ENCODE measurements at regions not wholly inside any gene's neighbourhood (a gene's known extent, or its start where the extent isn't known, plus 50 kb on each side); places are given as distances from the start of the nearest gene placed in this dataset.

DNA sequence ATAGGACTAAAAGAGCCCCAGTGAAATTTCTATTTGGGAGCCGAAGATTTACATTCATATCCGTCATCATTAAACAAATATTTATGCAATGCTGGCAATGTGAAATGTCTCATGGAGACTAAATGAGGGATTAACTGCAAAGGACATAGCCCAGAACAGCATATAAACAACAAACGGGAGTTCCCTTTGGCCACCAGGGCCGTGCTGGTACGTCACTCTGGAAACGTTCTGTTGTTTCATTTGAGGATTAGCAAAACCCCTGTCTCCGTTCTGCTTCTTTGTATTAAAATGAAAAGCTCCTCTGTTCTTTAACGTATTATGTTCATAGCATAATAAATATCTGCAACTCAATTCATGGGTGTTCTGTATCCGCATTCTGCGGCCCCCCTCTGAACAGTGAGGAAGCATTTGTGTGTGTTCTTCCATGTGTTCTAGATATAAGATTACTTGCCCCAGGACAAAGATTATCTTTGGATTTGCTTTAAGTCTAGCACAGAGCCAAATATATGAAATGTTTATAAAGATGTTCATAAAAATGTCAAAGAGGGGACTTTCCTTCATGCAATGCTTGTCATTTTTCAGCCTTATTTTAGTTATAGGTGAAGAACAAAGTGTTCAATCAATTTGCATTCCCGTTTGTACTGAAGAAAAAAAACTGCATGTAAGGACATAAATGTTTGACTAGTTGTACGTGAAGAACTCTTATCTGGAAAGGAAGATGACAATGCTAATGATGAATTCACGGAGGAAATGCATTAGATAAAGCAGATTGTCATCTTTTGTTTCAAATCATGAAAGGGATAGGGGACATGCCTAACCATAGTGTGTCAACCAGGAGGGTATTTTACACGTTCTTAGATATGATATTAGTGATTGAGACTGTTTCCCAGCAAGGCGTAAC lies 90.0 kb upstream of the TNFAIP3 start:
- H3K27me3 ChIP-seq (replicated peaks in 1 of 4; ENCODE audit: control extremely low read depth in 1 of 4, control insufficient read depth in 3 of 4, insufficient read depth in 4 of 4, low read length in 3 of 4): no peaks in the 10 kb centered on the region
- no peak overlapping the region for H3K4me3 ChIP-seq (ENCODE audit: control extremely low read depth in 1 of 5, extremely low read depth in 1 of 5, insufficient read depth in 1 of 5, low read depth in 2 of 5, low read length in 4 of 5)
- H3K27ac ChIP-seq (ENCODE audit: low read length in 2 of 2): no peak overlapping the region
- no peaks in the 10 kb centered on the region for H3K79me2 ChIP-seq (ENCODE audit: control insufficient read depth, insufficient read depth, low read length)
- TF ChIP-seq EZH2 (IDR thresholded peaks at IDR 0.05; ENCODE audit: borderline replicate concordance, insufficient read depth, low read depth, low read length, poor library complexity, severe bottlenecking): no peak
- TF ChIP-seq, protein P1, sequence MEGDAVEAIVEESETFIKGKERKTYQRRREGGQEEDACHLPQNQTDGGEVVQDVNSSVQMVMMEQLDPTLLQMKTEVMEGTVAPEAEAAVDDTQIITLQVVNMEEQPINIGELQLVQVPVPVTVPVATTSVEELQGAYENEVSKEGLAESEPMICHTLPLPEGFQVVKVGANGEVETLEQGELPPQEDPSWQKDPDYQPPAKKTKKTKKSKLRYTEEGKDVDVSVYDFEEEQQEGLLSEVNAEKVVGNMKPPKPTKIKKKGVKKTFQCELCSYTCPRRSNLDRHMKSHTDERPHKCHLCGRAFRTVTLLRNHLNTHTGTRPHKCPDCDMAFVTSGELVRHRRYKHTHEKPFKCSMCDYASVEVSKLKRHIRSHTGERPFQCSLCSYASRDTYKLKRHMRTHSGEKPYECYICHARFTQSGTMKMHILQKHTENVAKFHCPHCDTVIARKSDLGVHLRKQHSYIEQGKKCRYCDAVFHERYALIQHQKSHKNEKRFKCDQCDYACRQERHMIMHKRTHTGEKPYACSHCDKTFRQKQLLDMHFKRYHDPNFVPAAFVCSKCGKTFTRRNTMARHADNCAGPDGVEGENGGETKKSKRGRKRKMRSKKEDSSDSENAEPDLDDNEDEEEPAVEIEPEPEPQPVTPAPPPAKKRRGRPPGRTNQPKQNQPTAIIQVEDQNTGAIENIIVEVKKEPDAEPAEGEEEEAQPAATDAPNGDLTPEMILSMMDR (IDR thresholded peaks at IDR 0.05): no peak
- 100% methylated on average over 3 of the region's 15 CpGs for WGBS (ENCODE audit: insufficient coverage)
- intact Hi-C loops (cut with micrococcal nuclease): no loop called here
- no peaks in the 10 kb centered on the region for H3K9me3 ChIP-seq (ENCODE audit: control extremely low read depth in 1 of 3, control insufficient read depth in 2 of 3, insufficient read depth in 1 of 3, low read length in 2 of 3)
- ChIA-PET CTCF (no interaction called here), POLR2A (no interaction called here)
- H3K27ac Mint-ChIP-seq: no peak overlapping the region
- H4K20me1 ChIP-seq (ENCODE audit: control insufficient read depth, insufficient read depth, low read length, poor library complexity, severe bottlenecking): no peaks in the 10 kb centered on the region
- H3K4me1 Mint-ChIP-seq: peaks cover 4% of the 10 kb centered on the region
- DNase-seq (no peak), ATAC-seq (ENCODE audit: low read depth) (no peak)
- no peaks in the 10 kb centered on the region for H3K27me3 Mint-ChIP-seq
- no peaks in the 10 kb centered on the region for H3K9me3 Mint-ChIP-seq (ENCODE audit: insufficient read depth)
- no peak overlapping the region for H3K4me3 Mint-ChIP-seq
- no peak overlapping the region for H2AFZ ChIP-seq (ENCODE audit: insufficient read depth, low read depth, low read length, poor library complexity, severe bottlenecking)
- H3K36me3 ChIP-seq (replicated peaks in 1 of 2; ENCODE audit: control extremely low read depth in 1 of 2, control insufficient read depth in 1 of 2, extremely low read depth in 1 of 2, insufficient read depth in 2 of 2, low read length in 1 of 2): no peaks in the 10 kb centered on the region
- H3K4me1 ChIP-seq (ENCODE audit: control insufficient read depth in 2 of 2, insufficient read depth in 2 of 2, low read length in 2 of 2): no peaks in the 10 kb centered on the region
- no peak overlapping the region for H3K4me2 ChIP-seq (replicated peaks; ENCODE audit: low read depth, low read length, poor library complexity, severe bottlenecking)
- H3K9ac ChIP-seq (ENCODE audit: low read length): no peak overlapping the region

DNA sequence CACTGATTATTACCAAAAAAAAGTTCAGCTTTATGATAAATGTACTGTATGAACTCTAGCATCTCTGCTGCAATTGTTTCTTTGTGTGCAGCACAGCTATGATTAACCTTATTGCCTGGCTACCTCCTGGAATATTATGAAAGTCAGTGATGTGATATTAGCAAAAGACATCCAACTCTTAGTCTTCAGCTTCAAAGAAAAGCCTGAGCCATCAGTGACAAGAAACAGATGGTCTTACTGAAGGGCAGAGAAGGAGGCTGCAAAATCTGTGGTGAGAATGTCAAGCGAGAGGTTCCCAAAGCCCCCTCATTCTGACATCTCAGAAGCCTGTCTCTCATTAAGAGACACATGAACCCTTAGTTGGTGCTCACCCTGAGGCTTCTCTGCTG lies 89.4 kb upstream of the TNFAIP3 start:
- intact Hi-C loops (cut with micrococcal nuclease): no loop called here
- ChIA-PET POLR2A (no interaction called here), CTCF (interaction anchor here (1.6 kb wide), 1 partner anchor 118 kb away, joined by 3 read pairs; no protein-coding TSS in a partner anchor)
- Histone ChIP-seq H3K79me2 (ENCODE audit: control insufficient read depth, insufficient read depth, low read length) (no peaks in the 10 kb centered on the region), H3K27ac (ENCODE audit: low read length in 2 of 2) (no peak overlapping the region), H3K9me3 (ENCODE audit: control extremely low read depth in 1 of 3, control insufficient read depth in 2 of 3, insufficient read depth in 1 of 3, low read length in 2 of 3) (no peaks in the 10 kb centered on the region), H3K36me3 (replicated peaks in 1 of 2; ENCODE audit: control extremely low read depth in 1 of 2, control insufficient read depth in 1 of 2, extremely low read depth in 1 of 2, insufficient read depth in 2 of 2, low read length in 1 of 2) (no peaks in the 10 kb centered on the region), H3K4me2 (replicated peaks; ENCODE audit: low read depth, low read length, poor library complexity, severe bottlenecking) (no peak overlapping the region), H3K9ac (ENCODE audit: low read length) (no peak overlapping the region), H3K4me1 (ENCODE audit: control insufficient read depth in 2 of 2, insufficient read depth in 2 of 2, low read length in 2 of 2) (no peaks in the 10 kb centered on the region), H4K20me1 (ENCODE audit: control insufficient read depth, insufficient read depth, low read length, poor library complexity, severe bottlenecking) (no peaks in the 10 kb centered on the region), H3K27me3 (replicated peaks in 1 of 4; ENCODE audit: control extremely low read depth in 1 of 4, control insufficient read depth in 3 of 4, insufficient read depth in 4 of 4, low read length in 3 of 4) (no peaks in the 10 kb centered on the region), H2AFZ (ENCODE audit: insufficient read depth, low read depth, low read length, poor library complexity, severe bottlenecking) (no peak overlapping the region), H3K4me3 (ENCODE audit: control extremely low read depth in 1 of 5, extremely low read depth in 1 of 5, insufficient read depth in 1 of 5, low read depth in 2 of 5, low read length in 4 of 5) (no peak overlapping the region)
- TF ChIP-seq EZH2 (IDR thresholded peaks at IDR 0.05; ENCODE audit: borderline replicate concordance, insufficient read depth, low read depth, low read length, poor library complexity, severe bottlenecking): no peak
- TF ChIP-seq, protein P1 (IDR thresholded peaks at IDR 0.05): no peak
- H3K4me3 Mint-ChIP-seq: no peak overlapping the region
- 100% methylated on average over 1 of the region's 1 CpG for whole genome bisulfite sequencing (ENCODE audit: insufficient coverage)
- peaks cover 4% of the 10 kb centered on the region for H3K4me1 Mint-ChIP-seq
- H3K27me3 Mint-ChIP-seq: no peaks in the 10 kb centered on the region
- no peak for ATAC-seq (ENCODE audit: low read depth)
- no peaks in the 10 kb centered on the region for H3K9me3 Mint-ChIP-seq (ENCODE audit: insufficient read depth)
- DNase-seq: no peak
- no peak overlapping the region for H3K27ac Mint-ChIP-seq
